ENCODE measurements at regions not wholly inside any gene's neighbourhood (a gene's known extent, or its start where the extent isn't known, plus 50 kb on each side); places are given as distances from the start of the nearest gene placed in this dataset.
A peak's percentile ranks its signal among the peaks of the same experiment; 100 is the strongest.

DNA sequence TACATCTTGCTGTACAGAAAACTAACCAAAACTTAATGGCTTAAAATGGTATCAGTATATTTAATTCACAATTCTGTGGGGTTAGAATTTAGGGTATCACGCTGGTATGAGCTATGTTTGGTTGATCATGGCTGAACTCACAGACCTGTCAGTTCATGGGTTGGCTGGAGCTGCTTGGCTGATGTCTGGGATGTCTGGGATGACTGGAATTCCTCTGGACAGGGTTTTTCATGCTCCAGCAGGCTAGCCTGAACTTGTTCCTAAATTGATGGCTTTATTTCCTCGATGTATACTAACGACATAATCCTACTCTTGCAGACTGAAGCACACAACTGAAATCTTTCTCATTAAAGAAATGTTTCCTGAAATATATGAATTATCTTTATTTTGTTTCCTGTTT is 338.9 kb upstream of the GBE1 start:
- no peaks in the 10 kb centered on the region for H3K36me3 ChIP-seq (ENCODE audit: control insufficient read depth in 1 of 2, insufficient read depth in 2 of 2, low read length in 2 of 2)
- WGBS (ENCODE audit: extremely low coverage, insufficient coverage, insufficient read length) = no CpG with 5 or more reads among the region's 3 CpGs
- no peak overlapping the region for H4K91ac ChIP-seq (ENCODE audit: low read depth, low read length)
- H3K23ac ChIP-seq (ENCODE audit: low read length) = no peak overlapping the region
- H2BK120ac ChIP-seq (ENCODE audit: insufficient read depth, low read length, poor library complexity) = no peak overlapping the region
- H3K9ac ChIP-seq (ENCODE audit: low read length) = no peak overlapping the region
- no peak overlapping the region for H2BK5ac ChIP-seq (ENCODE audit: low read depth, low read length, poor library complexity)
- H3K79me2 ChIP-seq (ENCODE audit: control insufficient read depth, insufficient read depth, low read length, poor library complexity) = no peaks in the 10 kb centered on the region
- H3K4me1 ChIP-seq (ENCODE audit: control insufficient read depth in 1 of 2, insufficient read depth in 2 of 2, low read length in 2 of 2) = no peaks in the 10 kb centered on the region
- H3K14ac ChIP-seq (ENCODE audit: low read length) = no peak overlapping the region
- H3K4me3 ChIP-seq (ENCODE audit: low read depth, low read length) = no peak overlapping the region
- no peak overlapping the region for H2AFZ ChIP-seq (ENCODE audit: insufficient read depth, low read length, poor library complexity)
- H2BK12ac ChIP-seq (ENCODE audit: low read length) = no peak overlapping the region
- no peak overlapping the region for H3K4me2 ChIP-seq (ENCODE audit: low read length)
- no peak overlapping the region for H3K4ac ChIP-seq (ENCODE audit: low read depth, low read length)
- peak overlapping the region; percentile 25 for H3K27ac ChIP-seq (ENCODE audit: low read depth, low read length)
- H3K9me3 ChIP-seq (ENCODE audit: insufficient read depth, low read depth, low read length) = no peaks in the 10 kb centered on the region
- no peaks in the 10 kb centered on the region for H3K79me1 ChIP-seq (ENCODE audit: low read length)
- H4K8ac ChIP-seq (ENCODE audit: low read depth, low read length) = no peak overlapping the region
- no peak overlapping the region for H2AK5ac ChIP-seq (ENCODE audit: low read length)
- no peaks in the 10 kb centered on the region for H3K27me3 ChIP-seq (ENCODE audit: insufficient read depth, low read length)
- H3K18ac ChIP-seq (ENCODE audit: low read length) = no peak overlapping the region
- DNase-seq = peak; percentile 10 to 56
- no peak overlapping the region for H4K12ac ChIP-seq (ENCODE audit: low read depth, low read length)

DNA sequence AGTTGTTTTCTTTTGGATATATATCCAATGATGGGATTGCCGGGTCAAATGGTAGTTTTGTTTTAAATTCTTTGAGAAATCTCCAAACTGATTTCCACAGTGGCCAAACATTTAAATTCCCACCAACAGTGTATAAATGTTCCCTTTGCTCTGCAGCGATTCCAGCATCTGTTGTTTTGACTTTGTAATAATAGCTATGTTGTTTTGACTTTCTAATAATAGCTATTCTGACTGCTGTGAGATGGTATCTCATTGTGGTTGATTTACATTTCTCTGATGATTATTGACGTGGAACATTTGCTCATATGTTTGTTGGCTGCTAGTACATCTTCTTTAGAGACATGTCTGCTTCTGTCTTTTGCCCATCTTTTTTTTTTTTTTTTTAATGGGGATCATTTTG is 332.2 kb upstream of the GBE1 start:
- H4K12ac ChIP-seq (ENCODE audit: low read depth, low read length) = no peak overlapping the region
- no peaks in the 10 kb centered on the region for H3K4me1 ChIP-seq (ENCODE audit: control insufficient read depth in 1 of 2, insufficient read depth in 2 of 2, low read length in 2 of 2)
- no peak overlapping the region for H3K18ac ChIP-seq (ENCODE audit: low read length)
- no CpG with 5 or more reads among the region's 3 CpGs for WGBS (ENCODE audit: extremely low coverage, insufficient coverage, insufficient read length)
- H3K14ac ChIP-seq (ENCODE audit: low read length) = no peak overlapping the region
- no peaks in the 10 kb centered on the region for H3K79me2 ChIP-seq (ENCODE audit: control insufficient read depth, insufficient read depth, low read length, poor library complexity)
- no peak overlapping the region for H2BK5ac ChIP-seq (ENCODE audit: low read depth, low read length, poor library complexity)
- H3K4ac ChIP-seq (ENCODE audit: low read depth, low read length) = no peak overlapping the region
- H2BK12ac ChIP-seq (ENCODE audit: low read length) = no peak overlapping the region
- H2AK5ac ChIP-seq (ENCODE audit: low read length) = no peak overlapping the region
- no peak overlapping the region for H3K9ac ChIP-seq (ENCODE audit: low read length)
- no peak overlapping the region for H3K4me3 ChIP-seq (ENCODE audit: low read depth, low read length)
- H3K36me3 ChIP-seq (ENCODE audit: control insufficient read depth in 1 of 2, insufficient read depth in 2 of 2, low read length in 2 of 2) = no peaks in the 10 kb centered on the region
- H3K27me3 ChIP-seq (ENCODE audit: insufficient read depth, low read length) = no peaks in the 10 kb centered on the region
- H3K4me2 ChIP-seq (ENCODE audit: low read length) = no peak overlapping the region
- no peak overlapping the region for H4K8ac ChIP-seq (ENCODE audit: low read depth, low read length)
- no peak overlapping the region for H4K91ac ChIP-seq (ENCODE audit: low read depth, low read length)
- H2AFZ ChIP-seq (ENCODE audit: insufficient read depth, low read length, poor library complexity) = no peak overlapping the region
- H3K9me3 ChIP-seq (ENCODE audit: insufficient read depth, low read depth, low read length) = no peaks in the 10 kb centered on the region
- H2BK120ac ChIP-seq (ENCODE audit: insufficient read depth, low read length, poor library complexity) = no peak overlapping the region
- no peaks in the 10 kb centered on the region for H3K79me1 ChIP-seq (ENCODE audit: low read length)
- no peak overlapping the region for H3K27ac ChIP-seq (ENCODE audit: low read depth, low read length)
- DNase-seq = no peak
- H3K23ac ChIP-seq (ENCODE audit: low read length) = no peak overlapping the region

DNA sequence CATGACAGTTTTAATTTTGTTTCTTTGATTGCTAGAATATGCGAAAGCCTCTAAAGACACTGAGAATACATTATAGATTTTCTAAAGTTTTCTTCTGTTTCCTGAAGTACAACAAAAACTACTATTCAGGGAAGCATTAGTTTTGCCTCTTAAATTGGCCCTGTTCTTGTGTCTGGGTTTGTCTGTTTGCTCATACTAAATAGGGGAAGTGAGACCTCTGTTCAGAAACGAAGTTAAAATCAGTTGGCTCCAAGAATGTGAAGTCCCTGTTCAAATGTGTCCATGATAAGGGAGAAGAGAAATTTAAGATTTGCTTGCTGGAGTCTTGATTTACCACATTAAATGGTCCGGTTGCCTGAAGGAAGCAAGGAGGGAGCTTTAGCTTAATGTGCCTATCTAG is 327.3 kb upstream of the GBE1 start:
- no peak for DNase-seq
- Histone ChIP-seq H3K4me1 (ENCODE audit: control insufficient read depth in 1 of 2, insufficient read depth in 2 of 2, low read length in 2 of 2) (peaks cover 0 to 4% of the 10 kb centered on the region in 2 experiments), H3K14ac (ENCODE audit: low read length) (no peak overlapping the region), H2AK5ac (ENCODE audit: low read length) (no peak overlapping the region), H3K27ac (ENCODE audit: low read depth, low read length) (no peak overlapping the region), H4K12ac (ENCODE audit: low read depth, low read length) (no peak overlapping the region), H3K18ac (ENCODE audit: low read length) (no peak overlapping the region), H3K4ac (ENCODE audit: low read depth, low read length) (no peak overlapping the region), H4K8ac (ENCODE audit: low read depth, low read length) (no peak overlapping the region), H3K79me1 (ENCODE audit: low read length) (peaks cover 2% of the 10 kb centered on the region), H2BK5ac (ENCODE audit: low read depth, low read length, poor library complexity) (no peak overlapping the region), H3K4me2 (ENCODE audit: low read length) (no peak overlapping the region), H3K27me3 (ENCODE audit: insufficient read depth, low read length) (no peaks in the 10 kb centered on the region), H3K9ac (ENCODE audit: low read length) (no peak overlapping the region), H3K9me3 (ENCODE audit: insufficient read depth, low read depth, low read length) (no peaks in the 10 kb centered on the region), H3K4me3 (ENCODE audit: low read depth, low read length) (no peak overlapping the region), H3K36me3 (ENCODE audit: control insufficient read depth in 1 of 2, insufficient read depth in 2 of 2, low read length in 2 of 2) (no peaks in the 10 kb centered on the region), H2AFZ (ENCODE audit: insufficient read depth, low read length, poor library complexity) (no peak overlapping the region), H3K23ac (ENCODE audit: low read length) (no peak overlapping the region), H3K79me2 (ENCODE audit: control insufficient read depth, insufficient read depth, low read length, poor library complexity) (no peaks in the 10 kb centered on the region), H2BK120ac (ENCODE audit: insufficient read depth, low read length, poor library complexity) (no peak overlapping the region), H4K91ac (ENCODE audit: low read depth, low read length) (no peak overlapping the region), H2BK12ac (ENCODE audit: low read length) (no peak overlapping the region)
- no CpG with 5 or more reads among the region's 3 CpGs for WGBS (ENCODE audit: extremely low coverage, insufficient coverage, insufficient read length)

DNA sequence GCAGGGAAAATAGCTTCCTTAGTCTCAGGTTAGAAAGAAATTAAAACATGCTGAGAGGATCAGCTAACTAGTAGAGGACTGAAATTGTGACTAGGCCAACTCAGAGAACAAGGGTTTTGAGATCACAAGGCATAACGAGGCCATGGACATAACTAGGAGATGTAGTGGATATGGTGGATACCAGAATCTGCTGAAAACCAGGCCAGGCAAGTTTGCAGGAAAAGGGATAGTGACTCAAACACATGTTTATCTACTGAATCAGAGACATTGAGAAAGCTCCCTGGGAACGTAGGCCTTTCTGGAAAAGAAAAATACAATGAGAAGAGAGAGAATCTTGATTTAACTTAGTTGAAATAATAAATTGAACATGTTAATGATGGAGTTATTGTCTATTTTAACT is 326.5 kb upstream of the GBE1 start:
- no peak overlapping the region for H3K4me3 ChIP-seq (ENCODE audit: low read depth, low read length)
- H3K9ac ChIP-seq (ENCODE audit: low read length) = no peak overlapping the region
- H2AK5ac ChIP-seq (ENCODE audit: low read length) = no peak overlapping the region
- H3K4ac ChIP-seq (ENCODE audit: low read depth, low read length) = no peak overlapping the region
- peak overlapping the region; percentile 6 for H3K4me2 ChIP-seq (ENCODE audit: low read length)
- peak overlapping the region; percentile 50 for H3K27ac ChIP-seq (ENCODE audit: low read depth, low read length)
- WGBS (ENCODE audit: extremely low coverage, insufficient coverage, insufficient read length) = no CpG with 5 or more reads among the region's 2 CpGs
- H3K18ac ChIP-seq (ENCODE audit: low read length) = no peak overlapping the region
- no peak overlapping the region for H2BK12ac ChIP-seq (ENCODE audit: low read length)
- H2BK5ac ChIP-seq (ENCODE audit: low read depth, low read length, poor library complexity) = no peak overlapping the region
- H4K8ac ChIP-seq (ENCODE audit: low read depth, low read length) = no peak overlapping the region
- H3K14ac ChIP-seq (ENCODE audit: low read length) = no peak overlapping the region
- H4K12ac ChIP-seq (ENCODE audit: low read depth, low read length) = no peak overlapping the region
- peaks cover 2% of the 10 kb centered on the region for H3K79me1 ChIP-seq (ENCODE audit: low read length)
- H2AFZ ChIP-seq (ENCODE audit: insufficient read depth, low read length, poor library complexity) = no peak overlapping the region
- H3K79me2 ChIP-seq (ENCODE audit: control insufficient read depth, insufficient read depth, low read length, poor library complexity) = no peaks in the 10 kb centered on the region
- no peaks in the 10 kb centered on the region for H3K9me3 ChIP-seq (ENCODE audit: insufficient read depth, low read depth, low read length)
- H3K27me3 ChIP-seq (ENCODE audit: insufficient read depth, low read length) = no peaks in the 10 kb centered on the region
- no peak overlapping the region for H2BK120ac ChIP-seq (ENCODE audit: insufficient read depth, low read length, poor library complexity)
- H3K36me3 ChIP-seq (ENCODE audit: control insufficient read depth in 1 of 2, insufficient read depth in 2 of 2, low read length in 2 of 2) = no peaks in the 10 kb centered on the region
- peak; percentile 54 to 83 for DNase-seq
- H3K4me1 ChIP-seq (ENCODE audit: control insufficient read depth in 1 of 2, insufficient read depth in 2 of 2, low read length in 2 of 2) = peaks cover 0 to 4% of the 10 kb centered on the region in 2 experiments
- H4K91ac ChIP-seq (ENCODE audit: low read depth, low read length) = no peak overlapping the region
- no peak overlapping the region for H3K23ac ChIP-seq (ENCODE audit: low read length)

Measured in trophoblast cell (in vitro differentiated cells and primary cell).